IPS DF 6.9 (cell line): ENCODE measurements at regions not wholly inside any gene's neighbourhood (a gene's known extent, or its start where the extent isn't known, plus 50 kb on each side); places are given as distances from the start of the nearest gene placed in this dataset.

Experiments used
- DNase-seq: peaks from one replicate; pipeline ENCODE4 v3.0.0-alpha.2; 2013; ENCODE audit warnings: low read depth, low spot score
- H3K27ac ChIP-seq: one replicate; pipeline ENCODE4 v1.5.1; 2013; ENCODE audit warnings: low read length, control low read depth
- H3K27me3 ChIP-seq: 2 replicates; pipeline ENCODE4 v1.6.1; 2013; ENCODE audit warnings: mild to moderate bottlenecking, low read length; ENCODE audit not compliant: control insufficient read depth, insufficient read depth
- H3K36me3 ChIP-seq: 2 replicates; pipeline ENCODE4 v1.6.1; 2013; ENCODE audit warnings: low read length; ENCODE audit not compliant: control insufficient read depth, insufficient read depth
- H3K4me1 ChIP-seq: 2 replicates; pipeline ENCODE4 v1.6.1; 2013; ENCODE audit warnings: low read length; ENCODE audit not compliant: control insufficient read depth, insufficient read depth
- H3K4me3 ChIP-seq: 2 replicates; pipeline ENCODE4 v1.5.1; 2013; ENCODE audit warnings: mild to moderate bottlenecking, low read length
- H3K9me3 ChIP-seq: 2 replicates; pipeline ENCODE4 v1.6.1; 2013; ENCODE audit warnings: low read length, inconsistent platforms; ENCODE audit not compliant: control insufficient read depth, insufficient read depth
- WGBS: extraction: QIAGEN DNeasy Blood & Tissue Kit; methylation state at CpG from one replicate; pipeline ENCODE4 v1.1.7; 2013; ENCODE audit warnings: mixed read lengths, missing lambda C conversion rate; ENCODE audit not compliant: insufficient read length, insufficient coverage; 5-methylcytosine and 5-hydroxymethylcytosine counted together

DNA sequence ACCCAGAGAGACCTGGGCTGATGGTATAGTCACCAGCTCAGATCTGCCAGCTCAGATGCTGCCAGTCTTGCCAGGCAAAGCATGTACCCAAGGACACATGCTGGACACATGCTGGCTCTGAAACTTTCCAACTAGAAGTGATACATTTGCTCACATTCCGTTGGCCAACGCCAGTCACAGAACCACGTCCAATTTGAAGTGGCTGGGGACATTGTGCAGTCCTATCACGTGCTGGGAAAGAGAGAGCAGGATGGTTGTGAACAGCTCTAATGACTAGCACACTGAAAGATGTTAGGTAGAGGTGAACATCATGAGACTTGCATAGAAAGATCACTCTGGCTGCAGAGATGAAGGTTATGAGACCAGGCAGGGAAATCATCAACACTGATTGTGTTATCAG is 308.5 kb upstream of the ROPN1 start:
- H3K27ac ChIP-seq, result no peak overlapping the region
- no peaks in the 10 kb centered on the region for H3K36me3 ChIP-seq
- H3K4me3 ChIP-seq, result no peak overlapping the region
- H3K4me1 ChIP-seq, result no peaks in the 10 kb centered on the region
- WGBS, result no CpG with 5 or more reads among the region's 4 CpGs
- no peaks in the 10 kb centered on the region for H3K27me3 ChIP-seq
- H3K9me3 ChIP-seq, result no peaks in the 10 kb centered on the region
- DNase-seq, result no peak

DNA sequence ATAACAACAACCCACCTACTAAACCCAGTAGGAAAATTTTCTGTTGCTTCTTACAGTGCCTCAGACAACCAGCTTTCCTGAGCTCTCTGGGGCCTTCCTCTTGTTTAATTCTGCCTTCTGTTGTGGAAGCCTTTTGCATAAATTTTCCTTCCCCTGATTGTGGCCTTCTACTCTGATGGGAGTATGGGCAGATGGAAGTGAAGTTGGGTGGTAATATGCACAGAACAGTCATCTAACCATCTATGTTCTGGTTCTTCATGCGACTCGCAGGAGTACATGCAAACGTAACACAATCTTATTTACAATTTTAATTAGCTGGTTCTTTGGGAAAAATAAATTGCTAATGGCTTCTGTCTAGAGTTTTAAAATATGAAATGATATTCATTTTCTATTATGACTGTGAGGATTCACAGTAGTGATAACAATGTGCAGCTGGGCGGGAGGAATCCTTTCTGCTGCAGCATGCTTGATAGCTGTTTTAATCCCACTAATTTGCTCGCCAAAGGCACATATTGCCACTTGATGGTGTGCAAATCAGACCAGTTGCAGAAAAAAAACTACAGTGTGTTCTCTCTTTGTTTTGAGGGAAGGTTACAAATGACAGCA is 311.5 kb upstream of the ROPN1 start:
- DNase-seq, result no peak
- H3K27me3 ChIP-seq, result no peaks in the 10 kb centered on the region
- H3K9me3 ChIP-seq, result no peaks in the 10 kb centered on the region
- H3K4me3 ChIP-seq, result no peak overlapping the region
- no peaks in the 10 kb centered on the region for H3K4me1 ChIP-seq
- H3K27ac ChIP-seq, result no peak overlapping the region
- no peaks in the 10 kb centered on the region for H3K36me3 ChIP-seq
- no CpG with 5 or more reads among the region's 5 CpGs for WGBS

DNA sequence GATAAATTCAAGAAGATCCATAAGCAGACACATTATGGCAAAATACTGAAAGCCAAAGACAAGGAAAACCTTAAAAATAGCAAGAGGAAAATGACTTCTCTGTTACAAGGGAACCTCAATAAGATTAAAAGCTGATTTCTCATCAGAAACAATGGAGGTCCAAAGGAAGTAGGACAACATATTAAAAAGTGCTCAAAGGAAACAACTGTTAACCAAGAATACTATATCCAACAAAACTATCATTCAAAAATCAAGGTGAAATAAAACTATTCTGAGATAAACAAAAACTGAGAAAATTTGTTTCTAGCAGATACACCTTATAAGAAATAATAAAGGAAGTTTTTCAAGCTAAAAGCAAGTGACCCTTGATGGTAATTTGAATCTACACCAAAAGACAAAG is 314.7 kb upstream of the ROPN1 start:
- DNase-seq, result no peak

DNA sequence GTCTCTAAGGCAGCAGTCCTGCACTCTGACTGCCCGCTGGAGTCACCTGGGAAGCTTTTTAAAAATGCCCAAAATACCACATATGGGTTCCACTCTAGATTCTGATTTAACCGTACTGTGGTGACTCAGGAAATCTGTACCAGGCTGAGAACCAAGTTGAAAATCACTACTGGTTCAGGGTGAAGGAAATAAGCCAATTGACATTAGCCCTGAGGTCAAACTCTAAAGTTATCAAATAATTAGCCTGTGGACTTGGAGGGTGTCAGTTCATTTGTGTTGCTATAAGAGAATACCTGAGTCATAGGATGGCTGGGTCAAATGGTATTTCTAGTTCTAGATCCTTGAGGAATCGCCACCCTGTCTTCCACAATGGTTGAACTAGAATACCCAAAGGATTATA is 321.7 kb upstream of the ROPN1 start:
- Histone ChIP-seq H3K27ac (no peak overlapping the region), H3K4me3 (no peak overlapping the region), H3K4me1 (no peaks in the 10 kb centered on the region), H3K9me3 (no peaks in the 10 kb centered on the region), H3K36me3 (no peaks in the 10 kb centered on the region), H3K27me3 (no peaks in the 10 kb centered on the region)
- no CpG with 5 or more reads among the region's 3 CpGs for WGBS
- DNase-seq, result no peak

More for the DNA sequence above, 314.7 kb upstream of the ROPN1 start:
- H3K27ac ChIP-seq, result no peak overlapping the region
- no peaks in the 10 kb centered on the region for H3K4me1 ChIP-seq
- H3K4me3 ChIP-seq, result no peak overlapping the region
- H3K36me3 ChIP-seq, result no peaks in the 10 kb centered on the region
- no peaks in the 10 kb centered on the region for H3K9me3 ChIP-seq
- H3K27me3 ChIP-seq, result no peaks in the 10 kb centered on the region

DNA sequence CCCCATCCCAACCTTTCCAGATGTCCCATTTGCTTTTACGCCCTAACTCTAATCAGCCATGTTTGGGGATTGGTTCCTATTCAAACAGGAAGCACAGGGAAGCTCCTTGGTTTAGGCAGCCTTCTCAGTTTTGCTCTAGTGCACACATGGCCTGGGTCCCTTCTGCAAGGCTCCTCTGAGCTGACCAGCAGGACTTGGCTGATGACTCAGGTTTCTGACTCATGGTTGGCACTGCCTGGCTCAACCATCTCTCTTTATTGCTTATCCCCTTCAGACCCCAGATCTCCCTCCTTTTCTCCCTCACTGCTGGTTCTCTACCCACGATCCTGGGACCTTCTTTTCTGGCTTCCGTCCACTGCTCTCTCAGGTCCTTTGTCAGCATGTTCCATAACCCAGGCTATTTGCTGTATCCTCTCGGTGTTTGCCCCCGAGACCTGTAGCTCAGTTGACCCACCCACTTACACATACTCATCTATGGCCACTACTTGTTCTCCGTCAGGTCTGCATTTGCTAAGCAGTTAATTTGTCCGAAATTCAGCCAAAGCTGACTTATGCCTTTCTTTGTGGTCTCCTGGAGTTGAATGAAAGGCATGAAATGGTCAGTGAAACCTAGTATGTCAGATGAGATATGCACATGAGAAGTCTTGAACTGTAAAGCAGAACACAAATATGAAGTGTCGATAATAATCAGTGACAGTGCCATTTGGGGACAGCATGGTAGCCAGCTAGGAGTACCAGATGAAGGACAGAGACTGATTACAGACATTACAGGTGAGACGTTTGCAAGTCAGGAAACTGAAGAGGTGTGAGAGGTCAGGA is 323.5 kb upstream of the ROPN1 start:
- DNase-seq, result no peak
- WGBS, result no CpG with 5 or more reads among the region's 9 CpGs
- H3K36me3 ChIP-seq, result no peaks in the 10 kb centered on the region
- H3K9me3 ChIP-seq, result no peaks in the 10 kb centered on the region
- no peak overlapping the region for H3K4me3 ChIP-seq
- H3K27me3 ChIP-seq, result no peaks in the 10 kb centered on the region
- H3K27ac ChIP-seq, result no peak overlapping the region
- H3K4me1 ChIP-seq, result no peaks in the 10 kb centered on the region

DNA sequence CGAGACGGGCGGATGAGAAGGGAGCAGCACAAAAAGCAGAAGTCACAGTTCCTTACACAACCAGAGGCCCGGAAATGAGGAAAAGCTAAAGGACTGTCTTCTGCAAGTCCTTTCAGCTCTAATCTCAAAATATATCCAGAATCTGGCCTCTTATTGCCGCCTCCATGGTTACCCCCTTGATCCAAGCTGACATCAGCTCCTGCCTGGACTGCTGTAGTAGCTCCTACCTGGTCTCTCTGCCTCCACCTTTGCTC is 324.0 kb upstream of the ROPN1 start:
- no peak for DNase-seq

DNA sequence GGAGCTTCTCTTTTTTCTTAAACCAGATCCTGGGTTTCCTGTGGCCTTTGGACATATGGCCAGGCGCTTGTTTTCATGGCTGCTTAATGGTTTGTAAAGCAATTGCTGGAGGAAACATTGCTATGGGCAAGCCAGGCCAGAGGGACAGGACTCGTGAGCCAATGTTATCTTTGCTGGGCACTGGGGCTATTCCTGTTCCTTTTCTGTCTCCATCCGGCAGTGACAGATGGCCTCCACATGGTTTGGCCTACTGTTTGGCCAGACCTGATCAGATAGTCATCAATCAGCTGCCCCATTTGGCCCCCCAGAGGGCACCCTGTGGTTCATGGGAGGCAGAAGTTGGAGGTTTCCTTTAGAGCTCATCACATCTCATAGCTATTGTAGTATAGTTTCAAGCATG is 326.1 kb upstream of the ROPN1 start:
- Histone ChIP-seq H3K27me3 (no peaks in the 10 kb centered on the region), H3K4me1 (no peaks in the 10 kb centered on the region), H3K9me3 (no peaks in the 10 kb centered on the region), H3K27ac (no peak overlapping the region), H3K36me3 (no peaks in the 10 kb centered on the region), H3K4me3 (no peak overlapping the region)
- WGBS, result no CpG with 5 or more reads among the region's 3 CpGs
- no peak for DNase-seq

More for the DNA sequence above, 324.0 kb upstream of the ROPN1 start:
- H3K9me3 ChIP-seq, result no peaks in the 10 kb centered on the region
- no peak overlapping the region for H3K4me3 ChIP-seq
- WGBS, result no CpG with 5 or more reads among the region's 5 CpGs
- no peaks in the 10 kb centered on the region for H3K36me3 ChIP-seq
- H3K4me1 ChIP-seq, result no peaks in the 10 kb centered on the region
- H3K27me3 ChIP-seq, result no peaks in the 10 kb centered on the region
- no peak overlapping the region for H3K27ac ChIP-seq

DNA sequence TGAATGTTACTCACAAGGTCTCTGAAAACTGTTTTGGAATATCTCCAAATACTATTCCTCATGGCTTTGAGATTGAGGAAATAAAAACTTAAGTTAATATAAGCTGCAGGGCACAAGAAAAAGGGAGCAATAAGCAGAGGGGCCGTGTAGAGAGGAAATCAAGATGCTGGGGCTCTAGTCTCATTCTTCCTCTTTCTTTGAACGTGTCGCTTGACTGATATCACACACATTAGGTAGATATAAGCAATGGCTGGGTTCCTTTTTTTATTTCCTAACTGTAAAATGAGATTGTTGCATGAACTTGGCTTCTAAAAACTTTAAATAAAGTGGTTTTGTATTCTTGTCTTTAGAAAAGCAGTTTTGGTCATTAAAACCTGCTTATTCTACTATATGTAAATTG is 326.7 kb upstream of the ROPN1 start:
- H3K36me3 ChIP-seq, result no peaks in the 10 kb centered on the region
- no peaks in the 10 kb centered on the region for H3K4me1 ChIP-seq
- no peak for DNase-seq
- WGBS, result no CpG with 5 or more reads among the region's 3 CpGs
- H3K4me3 ChIP-seq, result no peak overlapping the region
- H3K27me3 ChIP-seq, result no peaks in the 10 kb centered on the region
- H3K9me3 ChIP-seq, result no peaks in the 10 kb centered on the region
- H3K27ac ChIP-seq, result no peak overlapping the region

DNA sequence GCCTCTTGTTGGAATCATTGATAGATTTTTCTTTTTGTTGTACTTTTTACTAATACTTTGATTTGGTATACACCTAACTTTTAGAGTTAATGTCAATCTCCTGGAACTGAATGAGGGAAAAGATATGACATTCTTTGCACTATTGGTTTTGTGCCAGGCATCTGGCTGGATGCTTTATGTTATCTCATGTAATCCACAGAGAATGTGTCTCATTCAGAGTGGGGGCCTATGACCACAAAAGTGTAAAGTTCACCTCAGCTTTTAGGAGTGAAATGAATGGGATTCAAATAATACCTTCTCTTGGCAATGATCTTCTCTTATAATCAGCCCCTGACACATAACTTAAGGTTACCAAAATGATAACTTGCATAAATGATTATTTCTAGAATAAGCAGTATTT is 329.1 kb upstream of the ROPN1 start:
- DNase-seq, result no peak
- no peaks in the 10 kb centered on the region for H3K36me3 ChIP-seq
- no peak overlapping the region for H3K27ac ChIP-seq
- no peaks in the 10 kb centered on the region for H3K9me3 ChIP-seq
- H3K27me3 ChIP-seq, result no peaks in the 10 kb centered on the region
- H3K4me3 ChIP-seq, result no peak overlapping the region
- H3K4me1 ChIP-seq, result no peaks in the 10 kb centered on the region

DNA sequence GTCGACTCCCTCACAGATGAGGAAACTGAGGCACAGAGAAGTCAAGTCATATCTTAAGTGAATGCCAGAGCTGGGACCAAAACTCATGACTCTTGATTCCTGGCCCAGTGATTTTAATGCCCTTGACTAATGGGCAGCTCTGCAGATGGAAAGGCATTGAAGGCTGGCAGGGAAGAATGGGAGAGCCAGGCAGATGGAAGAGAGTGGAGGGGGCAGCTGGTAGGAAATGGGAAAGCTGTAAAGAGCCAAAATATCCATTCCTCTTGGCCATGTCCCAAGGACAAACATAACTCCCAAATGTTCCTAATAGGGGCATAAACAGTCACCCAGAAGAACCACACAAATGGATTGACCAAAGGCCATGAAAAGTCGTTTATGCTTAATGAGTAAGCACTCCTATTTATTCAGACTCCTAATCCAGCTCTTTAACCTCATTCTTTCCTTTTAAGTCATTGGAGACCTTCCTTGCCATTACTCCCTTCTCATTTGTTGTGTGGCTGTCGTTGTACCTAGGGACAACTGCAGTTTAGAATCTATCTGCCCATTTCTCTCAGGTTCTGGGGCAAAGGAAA is 330.5 kb upstream of the ROPN1 start:
- Histone ChIP-seq H3K4me3 (no peak overlapping the region), H3K9me3 (no peaks in the 10 kb centered on the region), H3K36me3 (no peaks in the 10 kb centered on the region), H3K4me1 (no peaks in the 10 kb centered on the region), H3K27me3 (no peaks in the 10 kb centered on the region), H3K27ac (no peak overlapping the region)
- no CpG with 5 or more reads among the region's 3 CpGs for WGBS
- no peak for DNase-seq

DNA sequence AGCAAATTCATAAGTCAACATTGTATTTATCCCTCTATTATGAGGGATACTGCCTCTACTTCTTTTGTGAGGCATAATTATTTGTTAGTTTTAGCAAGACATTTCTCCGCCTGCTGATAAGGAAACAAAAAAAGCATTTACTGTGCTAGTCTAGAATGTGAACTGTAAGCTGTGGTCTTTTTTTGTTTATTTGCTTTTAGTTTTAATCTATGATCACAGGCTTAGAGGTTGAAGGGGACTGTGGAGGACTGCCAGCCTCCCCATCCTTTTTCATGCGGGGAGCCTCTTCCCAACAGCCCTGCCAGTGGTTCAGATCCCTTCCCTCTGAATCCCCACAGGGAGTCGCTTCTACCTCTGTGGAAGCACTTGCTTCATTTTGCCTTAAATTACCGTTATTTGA is 331.0 kb upstream of the ROPN1 start:
- H3K4me3 ChIP-seq, result no peak overlapping the region
- no peaks in the 10 kb centered on the region for H3K4me1 ChIP-seq
- no peak overlapping the region for H3K27ac ChIP-seq
- no peaks in the 10 kb centered on the region for H3K36me3 ChIP-seq
- no CpG with 5 or more reads among the region's 4 CpGs for WGBS
- H3K27me3 ChIP-seq, result no peaks in the 10 kb centered on the region
- no peaks in the 10 kb centered on the region for H3K9me3 ChIP-seq
- no peak for DNase-seq
